Mesenteric fat pad (tissue), 1 donor: ENCODE measurements at regions not wholly inside any gene's neighbourhood (a gene's known extent, or its start where the extent isn't known, plus 50 kb on each side); places are given as distances from the start of the nearest gene placed in this dataset.

Experiments used
- DNase-seq: peaks from one replicate; pipeline ENCODE4 v3.0.0-alpha.2; 2020; ENCODE audit warnings: low spot score
- donor health status: DM: yes; HTN: yes; CAD: no.

DNA sequence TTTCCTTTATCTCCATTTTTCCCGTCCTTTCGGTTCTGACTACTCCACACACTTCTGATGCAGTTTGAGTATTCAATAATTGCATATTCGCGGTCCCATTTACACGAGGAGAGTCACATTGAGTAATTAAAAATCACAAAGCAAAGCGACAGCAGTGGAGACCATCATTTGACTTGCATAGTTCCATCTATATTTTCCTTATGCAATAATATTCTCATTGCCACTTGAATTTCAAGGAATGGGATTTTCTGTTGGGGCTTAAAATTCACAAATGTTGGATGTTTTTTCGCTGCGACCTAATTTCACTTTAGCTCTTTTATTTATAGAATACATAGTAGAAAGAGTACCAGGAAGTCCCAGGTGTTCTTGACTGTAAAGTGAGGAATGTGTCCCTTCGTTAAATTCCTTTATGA is 186.8 kb downstream of the ZEB2 start:
- DNase-seq = no peak

DNA sequence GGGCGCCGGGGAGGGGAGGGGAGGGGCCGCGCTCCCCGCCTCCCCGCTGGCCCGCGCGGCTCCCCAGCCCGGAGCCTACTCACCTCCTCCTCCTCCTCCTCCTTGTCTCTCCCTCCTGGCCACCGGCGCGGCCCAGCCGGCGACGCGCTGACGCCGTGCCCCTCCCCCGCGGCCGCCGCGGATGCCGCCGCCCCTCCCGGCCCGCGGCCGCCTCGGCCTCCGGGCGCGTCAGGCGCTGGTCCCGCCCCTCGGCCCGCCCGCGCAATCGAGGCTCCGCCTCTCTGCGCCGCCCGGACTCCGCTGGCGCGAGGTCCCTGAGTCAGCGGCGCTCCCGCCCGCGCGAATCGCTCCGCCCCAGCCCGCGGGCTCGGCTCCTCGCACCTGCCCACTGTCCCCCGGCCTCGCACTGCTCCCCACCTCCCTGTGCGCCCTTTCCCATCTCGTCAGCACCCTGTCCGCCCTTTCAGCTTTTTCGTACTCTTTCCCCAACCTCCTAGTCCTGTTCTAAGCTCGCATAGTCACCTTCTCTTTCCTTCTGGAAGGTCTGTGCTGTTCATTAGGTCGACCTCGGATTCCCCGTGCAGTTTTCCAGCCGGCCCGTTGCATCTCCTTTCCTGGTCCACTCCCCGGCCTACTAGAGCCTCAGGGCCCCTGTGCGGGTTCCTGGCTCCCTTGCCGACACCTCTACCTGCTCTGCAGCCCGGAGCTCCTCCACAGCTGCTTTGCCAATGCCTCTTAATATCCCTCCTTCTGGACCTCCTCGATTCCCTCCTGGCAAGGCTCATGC is 187.4 kb downstream of the ZEB2 start:
- DNase-seq = peak; percentile 96

DNA sequence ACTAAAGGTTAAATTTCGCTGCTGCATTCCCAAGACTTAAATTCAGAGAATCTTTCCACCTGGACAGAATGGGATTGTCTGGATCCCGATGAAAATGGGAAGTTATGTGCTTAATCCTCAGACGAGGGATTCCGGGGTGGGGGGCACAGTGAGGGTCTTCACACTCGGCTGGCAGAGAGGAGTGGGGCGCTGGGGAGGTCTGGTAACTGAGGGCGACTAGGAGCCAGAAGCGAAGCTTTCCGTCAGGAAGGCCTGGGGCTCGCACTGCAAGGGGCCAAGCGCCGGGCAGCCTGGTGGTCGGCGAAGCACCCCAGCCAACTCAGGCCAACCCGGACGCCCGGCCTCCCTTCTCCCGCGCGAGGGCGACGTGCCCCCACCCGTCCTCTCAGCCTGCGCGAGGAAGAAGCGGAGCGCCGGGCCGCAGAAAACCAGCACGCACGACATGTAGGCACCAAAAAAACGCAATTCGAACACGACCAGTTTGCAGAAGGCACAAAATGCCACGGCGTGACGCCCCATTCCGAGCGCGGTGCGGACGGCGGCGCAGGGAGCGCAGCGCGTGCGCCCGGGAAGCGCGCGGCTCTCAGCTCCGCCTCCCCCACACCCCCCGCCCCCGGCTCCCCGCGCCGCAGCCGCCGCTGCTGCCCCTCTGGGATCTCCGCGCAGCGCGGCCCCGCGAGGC is 188.1 kb downstream of the ZEB2 start:
- peak; percentile 94 for DNase-seq

DNA sequence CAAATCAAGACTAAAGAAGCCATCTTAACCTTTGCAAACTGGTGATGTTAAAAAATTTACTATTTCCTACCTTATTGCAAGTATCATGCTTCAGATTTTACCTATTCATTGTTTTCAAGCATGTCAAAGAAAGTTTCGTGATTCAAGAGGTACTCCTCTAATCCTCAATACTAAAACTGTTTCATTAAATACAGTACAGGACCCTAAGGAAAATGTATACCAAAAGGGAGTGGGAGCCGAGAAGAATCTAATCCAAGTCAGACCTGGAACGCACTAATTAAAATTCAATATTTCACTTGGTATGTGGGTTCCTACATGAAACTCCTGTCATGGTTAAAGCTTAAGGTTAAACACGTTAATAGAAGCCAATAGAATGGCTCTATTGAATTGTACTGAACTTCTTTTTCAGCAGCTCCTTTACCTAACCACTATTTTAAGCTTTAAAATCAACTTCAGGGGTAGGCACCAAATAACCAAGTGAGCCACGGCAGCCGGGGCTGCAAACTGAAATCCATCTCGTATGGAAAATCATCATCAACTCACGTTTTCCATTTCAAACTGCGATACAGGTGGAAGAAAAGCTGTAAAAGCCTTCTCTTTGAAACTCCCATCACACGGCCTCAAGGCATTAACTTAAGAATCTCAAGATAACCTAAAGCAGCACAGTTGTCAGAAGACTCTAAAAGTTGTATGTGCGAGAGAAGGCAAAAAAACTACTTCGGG is 188.8 kb downstream of the ZEB2 start:
- DNase-seq = no peak

DNA sequence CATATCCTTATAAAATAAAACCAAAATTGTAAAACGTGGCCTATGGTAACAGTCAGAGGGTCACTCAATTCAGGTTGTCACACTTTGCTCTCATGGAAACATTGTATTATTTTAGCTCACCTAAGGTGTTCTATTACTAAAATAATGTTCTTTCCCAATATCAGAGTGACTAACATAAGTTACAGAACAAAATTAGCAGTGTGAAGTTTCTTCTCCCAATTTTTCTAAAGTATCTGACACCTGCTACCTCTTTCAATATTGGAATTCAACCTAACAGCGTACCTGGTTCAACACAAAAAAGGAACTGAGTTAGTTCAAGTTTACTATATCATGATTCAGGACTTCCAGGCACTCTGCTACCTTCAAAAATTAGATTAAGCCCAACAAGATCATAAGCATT is 190.4 kb downstream of the ZEB2 start:
- DNase-seq = no peak

DNA sequence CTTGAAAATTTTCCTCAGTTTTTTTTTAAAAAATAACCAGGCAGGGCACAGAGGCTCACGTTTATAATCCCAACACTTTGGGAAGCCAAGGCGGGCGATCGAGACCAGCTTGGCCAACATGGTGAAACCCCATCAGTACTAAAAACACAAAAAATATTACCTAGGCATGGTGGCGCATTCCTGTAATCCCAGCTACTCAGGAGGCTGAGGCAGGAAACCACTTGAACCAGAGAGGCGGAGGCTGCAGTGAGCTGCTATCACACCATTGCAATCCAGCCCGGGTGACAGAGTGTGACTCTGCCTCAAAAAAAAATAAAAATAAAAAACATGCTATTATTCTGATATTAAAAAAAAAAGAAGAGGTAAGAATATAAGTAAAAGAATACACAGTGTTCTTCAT is 191.0 kb downstream of the ZEB2 start:
- no peak for DNase-seq

DNA sequence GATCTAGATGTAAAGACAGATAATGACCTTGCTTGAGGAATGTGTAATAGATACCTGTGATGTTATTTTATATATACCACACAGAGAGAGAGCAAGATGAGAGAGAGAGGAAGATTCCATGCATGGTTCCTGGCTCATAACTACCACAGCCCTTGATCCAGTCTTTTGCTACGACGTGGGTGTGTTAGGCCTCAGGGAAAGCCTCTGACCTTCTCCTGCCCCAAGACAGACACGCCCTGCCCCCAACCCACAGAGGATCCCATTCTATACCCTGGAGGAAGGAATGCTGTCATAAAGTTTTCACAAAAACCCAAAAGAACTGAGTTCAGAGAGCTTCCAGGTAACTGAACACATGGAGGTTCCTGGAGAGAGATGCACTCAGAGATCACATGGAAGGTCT is 193.1 kb downstream of the ZEB2 start:
- DNase-seq = no peak

DNA sequence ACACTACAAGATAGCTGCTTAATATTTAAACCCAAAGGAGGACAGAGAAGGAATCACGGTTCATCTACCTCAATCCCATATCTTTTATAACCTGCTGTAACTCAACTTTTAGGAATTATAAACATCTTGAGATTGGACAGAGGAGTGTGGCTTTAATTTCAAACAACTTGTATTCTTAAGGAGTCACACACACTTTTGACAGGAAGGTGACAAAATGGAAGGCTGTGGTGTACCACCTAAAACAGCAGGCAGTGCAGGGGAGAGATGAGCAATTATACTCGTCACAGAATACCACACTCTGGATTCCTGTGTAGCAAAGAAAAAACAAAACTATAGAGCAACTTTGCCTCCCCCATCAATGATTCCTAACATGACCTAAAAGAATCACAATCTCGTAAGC is 194.8 kb downstream of the ZEB2 start:
- no peak for DNase-seq

DNA sequence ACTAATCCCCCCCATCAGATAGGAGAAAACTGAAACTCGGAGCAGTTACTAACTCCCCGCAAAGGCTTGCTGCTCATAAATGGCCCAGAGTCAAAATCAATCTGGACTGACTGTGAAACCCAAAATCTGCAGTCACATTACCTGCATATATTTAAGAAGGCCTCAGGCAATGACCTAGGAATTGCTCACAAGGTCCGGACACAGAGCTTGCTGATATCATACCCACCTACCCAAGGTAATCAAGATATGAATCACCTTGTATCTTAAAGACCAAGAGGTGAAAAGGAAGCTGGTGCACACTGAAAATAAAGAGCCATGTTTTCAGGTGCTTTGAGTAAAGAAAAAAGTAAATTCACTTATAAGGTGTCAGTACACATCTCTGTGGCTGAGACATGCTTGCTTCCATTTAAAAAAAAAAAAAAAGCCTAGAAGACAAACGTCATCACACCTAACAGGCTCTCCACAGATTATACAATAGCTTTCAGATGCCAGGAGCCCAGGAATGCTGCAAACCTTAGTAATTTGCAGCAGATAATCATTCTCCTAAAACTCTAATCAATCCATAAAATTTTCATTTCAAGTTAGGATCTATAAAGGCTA is 195.4 kb downstream of the ZEB2 start:
- no peak for DNase-seq

DNA sequence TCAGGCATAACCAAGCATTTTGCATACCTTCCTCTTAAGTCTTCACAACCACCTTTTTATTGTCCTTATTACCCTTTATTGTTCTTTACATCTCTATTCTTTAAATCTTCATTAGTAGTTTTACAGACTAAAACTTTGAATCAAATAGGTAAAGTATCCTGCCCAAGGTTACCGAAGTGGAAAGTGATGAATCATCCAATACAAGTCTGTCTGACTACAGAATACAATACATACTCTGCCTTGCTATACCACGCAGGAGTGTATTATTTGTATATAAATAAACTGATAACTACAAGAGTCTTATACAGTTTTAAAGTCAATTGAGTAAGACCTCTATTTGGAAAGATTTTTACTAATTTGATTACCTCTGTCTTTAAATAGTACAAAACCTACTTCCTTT is 196.0 kb downstream of the ZEB2 start:
- no peak for DNase-seq

DNA sequence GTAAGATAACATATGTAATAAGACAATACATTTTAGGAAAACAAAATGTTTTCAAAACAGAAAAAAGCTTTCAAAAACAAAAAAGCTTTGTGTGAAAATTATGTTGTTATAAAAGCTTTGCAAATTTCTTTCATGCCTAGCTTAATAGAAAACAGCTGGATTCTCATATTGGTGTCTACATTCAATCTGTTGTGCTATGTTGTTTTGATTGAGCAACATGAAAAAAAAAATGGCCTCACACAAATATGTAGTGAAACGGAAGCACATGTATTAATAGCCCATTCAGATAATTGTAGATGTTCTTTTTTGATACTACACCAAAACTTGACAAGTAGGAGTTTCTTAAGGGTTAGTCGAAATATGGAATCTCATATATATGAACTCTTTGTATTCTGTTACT is 197.5 kb downstream of the ZEB2 start:
- no peak for DNase-seq

DNA sequence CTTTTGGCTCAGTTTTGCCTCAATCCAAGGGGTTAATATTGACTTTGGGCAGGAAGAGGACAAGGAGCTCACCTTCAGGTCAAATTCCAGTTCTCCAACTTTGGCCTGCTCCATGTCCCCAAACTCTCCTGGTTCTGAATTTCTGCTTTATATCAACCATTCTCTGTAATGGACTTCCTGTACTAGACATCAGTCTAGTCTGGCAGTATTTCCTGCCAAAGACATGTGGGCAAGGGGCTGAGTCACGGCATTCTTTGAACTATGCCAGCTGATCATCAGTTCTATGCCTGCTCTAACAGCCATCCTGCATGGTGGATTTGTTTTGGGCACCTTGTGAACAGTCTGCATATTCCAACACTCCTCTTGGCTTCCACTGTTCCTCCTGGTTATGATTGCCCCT is 199.4 kb downstream of the ZEB2 start:
- no peak for DNase-seq

DNA sequence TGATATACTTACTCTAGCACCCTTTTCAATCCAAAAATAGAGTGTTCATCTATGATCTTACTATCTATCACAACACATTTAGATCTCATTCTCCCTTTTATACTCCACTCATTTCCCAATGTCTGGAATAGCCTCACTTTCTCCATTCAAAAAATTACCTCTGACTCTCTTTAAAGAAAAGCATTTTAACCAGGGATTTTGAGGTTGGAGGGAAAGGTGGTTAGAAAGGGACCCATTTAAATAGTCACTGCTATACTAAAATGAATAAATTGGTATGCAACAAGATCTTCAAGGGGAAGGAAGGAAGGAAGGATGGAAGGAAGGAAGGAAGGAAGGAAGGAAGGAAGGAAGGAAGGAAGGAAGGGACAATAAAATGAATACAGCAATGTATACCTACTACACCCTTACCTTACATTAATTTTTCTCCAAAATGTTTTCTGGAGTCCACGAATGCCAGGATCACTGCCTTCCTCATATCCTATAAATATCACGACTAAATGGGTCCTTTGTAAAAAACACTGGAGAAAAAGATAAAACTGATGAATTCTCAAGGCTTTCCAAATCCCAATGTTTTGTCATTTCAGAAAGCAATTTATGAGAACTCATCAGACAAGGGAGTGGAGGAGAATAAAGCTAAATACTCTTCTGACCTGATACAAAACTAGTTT is 202.7 kb downstream of the ZEB2 start:
- no peak for DNase-seq

DNA sequence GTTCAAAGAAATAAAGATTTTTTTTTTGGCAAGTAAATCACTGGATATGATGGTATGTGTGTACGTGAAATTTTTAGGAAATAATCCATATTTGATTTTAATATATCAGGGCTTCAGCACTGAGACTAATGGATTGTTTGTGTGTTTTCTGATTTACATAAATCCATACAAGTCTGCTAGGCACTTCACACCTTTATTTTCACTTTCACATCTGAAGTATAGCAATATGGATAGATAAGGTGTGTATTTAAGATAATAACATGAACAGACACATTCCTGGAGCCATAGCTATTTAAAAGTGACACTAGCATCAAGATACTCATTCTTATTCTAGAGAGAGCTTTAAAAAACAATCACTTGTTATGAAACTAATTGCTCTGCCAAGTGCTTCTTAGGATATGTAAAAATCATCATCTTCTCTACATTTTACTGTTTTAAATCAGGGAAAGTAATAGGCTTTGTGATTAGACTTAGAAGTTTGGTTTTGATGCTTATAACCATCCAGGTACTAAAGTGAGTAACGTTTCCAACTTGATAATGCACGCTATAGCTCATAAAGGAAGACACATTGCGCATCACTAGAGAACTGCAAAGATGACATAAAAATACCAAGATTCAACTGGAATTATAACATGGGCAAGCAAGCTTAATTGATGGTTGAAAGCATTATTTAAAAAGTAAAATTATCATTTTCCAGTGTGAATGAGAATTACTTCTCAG is 208.9 kb downstream of the ZEB2 start:
- DNase-seq = no peak

DNA sequence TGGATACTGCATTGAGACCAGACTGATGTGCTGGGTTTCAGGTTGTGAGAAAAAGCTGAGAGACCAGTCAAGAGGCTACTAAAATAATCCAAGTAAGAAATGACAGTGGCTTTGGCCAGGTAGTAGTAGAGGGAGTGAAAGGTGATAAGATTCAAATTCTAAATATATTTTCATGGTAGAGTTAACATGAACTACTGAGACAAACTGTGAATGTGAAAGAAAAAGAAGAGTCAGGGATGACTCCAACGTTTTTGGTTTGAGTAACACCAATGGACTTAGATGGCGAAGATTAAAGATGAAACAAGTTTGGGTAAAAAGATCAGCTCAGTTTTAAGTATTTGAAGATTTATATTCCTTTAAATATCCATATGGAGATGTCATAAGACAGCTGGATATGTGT is 209.4 kb downstream of the ZEB2 start:
- no peak for DNase-seq

DNA sequence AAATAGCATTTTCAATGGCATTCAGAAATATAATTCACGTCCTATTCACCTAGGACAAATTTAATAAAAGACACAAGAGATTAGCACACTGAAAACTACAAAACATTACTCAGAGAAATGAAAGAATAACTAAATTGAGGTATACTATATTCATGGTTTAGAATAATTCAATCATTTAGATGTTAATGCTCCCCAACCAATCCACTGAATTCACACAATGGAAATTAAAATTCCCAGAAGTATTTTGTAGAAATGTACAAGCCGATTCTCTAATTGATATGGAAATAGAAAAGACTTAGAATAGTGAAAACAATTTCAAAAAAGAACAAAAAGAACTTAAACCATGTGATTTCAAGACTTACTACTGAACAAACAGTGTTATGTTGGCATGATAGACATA is 212.2 kb downstream of the ZEB2 start:
- DNase-seq = no peak

DNA sequence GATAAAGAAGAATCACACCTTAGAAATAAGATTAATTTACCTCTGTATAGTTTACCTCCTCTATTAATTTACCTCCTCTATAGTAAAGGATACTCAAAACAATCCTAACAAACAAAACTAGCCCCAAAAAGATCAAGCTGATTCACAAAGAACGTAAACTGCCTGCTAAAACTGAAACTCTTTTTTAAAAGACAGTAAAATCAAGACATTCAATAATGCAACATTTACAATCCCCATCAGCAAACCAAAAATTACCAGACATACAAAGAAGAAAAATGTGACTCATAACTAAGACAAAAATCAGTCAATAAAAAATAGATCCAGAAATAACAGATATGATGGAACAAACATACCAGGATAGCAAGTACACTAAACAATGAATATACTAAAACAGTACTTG is 215.7 kb downstream of the ZEB2 start:
- DNase-seq = no peak

DNA sequence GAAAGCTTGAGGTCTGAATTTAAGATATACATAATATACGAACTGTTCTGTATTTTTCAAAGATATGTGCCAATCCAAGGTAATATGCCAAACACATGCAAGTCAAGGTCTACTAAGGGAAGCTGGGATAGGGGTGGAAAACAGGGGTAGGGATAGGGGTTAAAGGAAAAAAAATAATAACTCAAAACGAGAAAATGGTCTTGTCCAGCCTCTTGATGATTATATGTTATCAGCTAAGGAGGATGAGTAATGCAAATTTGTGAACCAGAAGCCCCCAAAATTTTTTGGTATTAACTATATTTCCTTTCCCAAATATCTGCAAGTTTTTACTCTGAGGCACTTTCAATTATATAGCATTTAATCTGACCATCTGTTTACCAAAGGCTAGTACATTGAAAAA is 219.3 kb downstream of the ZEB2 start:
- DNase-seq = no peak

DNA sequence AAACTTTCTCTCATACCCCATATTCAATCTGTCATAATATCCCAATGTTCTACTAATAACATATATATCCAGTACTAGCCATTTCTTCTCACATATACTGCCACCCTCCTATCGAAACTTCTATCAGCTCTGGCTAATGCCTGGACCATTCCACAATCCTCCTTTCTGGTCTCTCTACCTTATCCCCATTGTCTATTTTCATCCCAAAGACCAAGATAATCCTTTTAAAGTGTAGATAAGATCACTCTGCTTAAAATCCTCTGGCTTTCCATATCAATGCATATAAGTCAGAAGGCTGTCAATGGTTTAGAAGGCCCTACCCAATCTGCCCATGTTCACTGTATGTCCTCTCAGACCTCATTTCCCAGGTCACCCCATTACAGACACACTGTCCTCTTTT is 229.6 kb downstream of the ZEB2 start:
- no peak for DNase-seq

DNA sequence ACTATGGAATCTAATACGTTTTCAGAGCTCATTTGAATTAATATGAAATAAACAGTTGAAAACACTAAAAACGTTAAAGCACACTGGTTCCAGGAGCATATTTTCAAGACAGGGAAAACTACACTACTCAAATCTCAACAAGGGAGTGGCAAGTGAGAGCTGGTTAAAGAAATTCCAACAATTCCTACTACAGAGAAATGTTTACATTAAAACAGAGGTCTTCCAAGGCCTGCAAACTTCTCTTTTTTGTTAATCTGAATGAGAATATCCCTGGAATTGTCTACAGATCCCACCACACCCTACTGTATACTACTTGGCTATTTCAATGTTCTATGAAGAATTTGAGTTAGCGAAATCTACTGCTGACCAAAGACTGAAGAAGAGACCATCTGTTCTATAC is 231.5 kb downstream of the ZEB2 start:
- DNase-seq = no peak

DNA sequence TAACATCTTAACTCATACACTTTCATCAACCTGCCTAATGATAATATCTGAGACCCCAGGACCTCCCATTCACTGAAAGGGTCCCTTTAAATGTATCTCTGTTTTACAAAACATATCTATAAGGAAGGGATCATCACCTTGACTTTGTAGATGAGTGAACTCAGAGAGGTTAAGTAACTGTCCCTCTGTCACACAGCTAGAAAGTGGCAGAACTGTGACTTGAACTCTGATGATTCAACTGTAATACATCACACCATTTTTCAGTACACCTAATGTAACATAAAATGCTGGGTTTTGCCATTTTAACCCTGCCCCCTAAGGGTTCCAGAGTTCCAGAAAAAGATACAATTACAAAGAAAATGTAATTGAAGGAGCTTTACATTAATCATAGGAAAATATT is 234.6 kb downstream of the ZEB2 start:
- no peak for DNase-seq
